Islet of Langerhans (tissue), 1 donor: ENCODE measurements at regions not wholly inside any gene's neighbourhood (a gene's known extent, or its start where the extent isn't known, plus 50 kb on each side); places are given as distances from the start of the nearest gene placed in this dataset.
"Not testable (repeated sequence)": the region's sequence is repeated elsewhere in the genome, so short reads cannot be mapped to it uniquely, and the experiment has no call there.

Experiments
- FAIRE-seq: peaks from one replicate; lab custom pipeline; 2011; peaks lifted over from hg19 to GRCh38; lab: Jason Lieb, UNC

DNA sequence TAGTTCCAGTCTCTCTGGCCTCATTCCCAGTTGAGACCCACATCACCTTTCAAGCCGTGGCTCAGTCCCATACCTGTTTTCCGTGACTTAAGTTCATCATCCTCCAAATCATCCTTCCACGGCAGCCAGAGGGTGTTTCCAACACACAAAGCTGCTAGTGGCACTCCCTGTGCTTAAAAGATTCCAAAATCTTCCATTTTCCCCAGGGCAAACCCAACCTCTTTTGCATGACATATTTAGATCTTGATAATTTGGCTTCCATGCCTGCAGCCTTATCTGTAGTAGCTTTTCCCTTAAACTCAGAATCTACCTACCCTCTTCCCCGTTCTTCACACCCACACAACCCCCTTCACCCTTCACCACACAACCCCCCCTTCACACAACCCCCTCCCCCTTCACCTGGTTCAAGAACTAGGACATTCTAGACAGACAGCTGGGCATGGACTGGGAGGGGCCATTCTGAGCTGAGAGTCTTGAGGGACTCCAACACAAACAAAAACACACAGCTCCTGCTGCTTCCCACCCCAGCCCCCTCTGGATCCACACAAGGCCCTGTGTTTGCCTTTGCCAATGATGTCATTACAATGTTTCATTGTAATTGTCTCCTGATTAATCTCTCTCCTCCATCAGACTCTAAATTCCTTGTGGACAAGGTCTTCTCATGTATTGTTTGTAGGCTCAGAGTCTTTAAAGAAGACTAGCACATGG, 268.2 kb downstream of the SH3GL2 start:
- FAIRE-seq = no peak

GRCh38 chr9:17847908-17848307, 269.0 kb downstream of the SH3GL2 start:
- no peak for FAIRE-seq

- FAIRE-seq = no peak
Observed at GRCh38 chr9:17852108-17852507, 273.2 kb downstream of the SH3GL2 start.

GRCh38 chr9:17854487-17854886, 275.6 kb downstream of the SH3GL2 start:
- no peak for FAIRE-seq

DNA sequence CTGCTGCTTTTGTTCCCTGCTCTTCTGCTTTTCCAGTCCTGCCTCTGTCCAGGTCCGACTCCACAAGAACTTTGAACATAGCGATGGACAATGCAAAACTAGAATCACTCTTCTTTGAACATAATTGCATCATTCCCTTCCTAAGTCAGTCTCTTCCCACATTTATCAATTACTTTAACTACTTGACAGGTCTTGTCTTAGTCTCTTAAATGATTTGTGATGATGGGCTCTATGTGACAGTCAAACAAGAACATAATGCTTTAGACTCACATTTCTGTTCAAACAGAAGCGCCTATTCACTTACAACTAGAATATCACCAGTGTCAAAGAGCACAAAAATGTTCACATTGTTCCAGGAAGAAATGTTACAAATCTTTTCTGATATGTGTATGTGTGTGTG, 278.1 kb downstream of the SH3GL2 start:
- FAIRE-seq = no peak

- FAIRE-seq = no peak
Observed at GRCh38 chr9:17859228-17859627, 280.4 kb downstream of the SH3GL2 start.

DNA sequence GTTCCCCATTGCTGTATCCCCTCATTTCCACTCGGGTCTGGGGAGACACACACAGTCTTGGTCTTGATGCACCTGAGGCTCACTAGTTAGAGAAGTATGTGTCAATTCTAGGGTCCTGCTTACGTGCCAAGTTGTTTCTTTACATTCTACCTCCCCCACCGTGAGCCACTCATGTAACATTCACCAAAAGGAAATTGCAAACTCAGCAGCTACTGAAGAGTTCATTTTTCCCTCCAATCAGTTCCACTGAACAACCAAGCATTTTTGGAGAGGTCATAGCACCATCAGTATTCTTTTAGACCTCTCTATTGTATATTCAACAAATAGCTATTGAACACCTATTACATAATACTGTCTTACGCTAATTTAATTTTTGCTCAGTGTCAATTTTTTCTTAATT, 281.1 kb downstream of the SH3GL2 start:
- no peak for FAIRE-seq

DNA sequence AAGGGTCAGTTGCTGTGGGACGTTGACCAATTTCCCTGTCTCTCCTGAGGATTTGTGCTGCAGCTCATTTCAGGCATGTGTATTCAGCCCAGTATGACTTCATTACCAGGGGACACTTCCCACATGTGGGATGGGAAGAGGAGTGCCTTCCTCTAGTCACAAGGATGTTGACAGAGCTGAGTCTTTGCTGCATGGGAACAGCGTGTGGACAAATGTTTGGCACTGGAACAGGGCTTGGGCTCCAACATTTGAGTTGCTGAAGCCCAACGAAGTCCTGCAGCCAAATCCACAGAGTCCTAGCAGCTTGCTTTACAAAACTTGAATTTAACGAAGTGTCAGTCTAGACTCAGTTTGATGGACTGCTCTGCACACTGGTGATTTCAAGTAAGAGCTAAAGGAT, 283.2 kb downstream of the SH3GL2 start:
- no peak for FAIRE-seq

DNA sequence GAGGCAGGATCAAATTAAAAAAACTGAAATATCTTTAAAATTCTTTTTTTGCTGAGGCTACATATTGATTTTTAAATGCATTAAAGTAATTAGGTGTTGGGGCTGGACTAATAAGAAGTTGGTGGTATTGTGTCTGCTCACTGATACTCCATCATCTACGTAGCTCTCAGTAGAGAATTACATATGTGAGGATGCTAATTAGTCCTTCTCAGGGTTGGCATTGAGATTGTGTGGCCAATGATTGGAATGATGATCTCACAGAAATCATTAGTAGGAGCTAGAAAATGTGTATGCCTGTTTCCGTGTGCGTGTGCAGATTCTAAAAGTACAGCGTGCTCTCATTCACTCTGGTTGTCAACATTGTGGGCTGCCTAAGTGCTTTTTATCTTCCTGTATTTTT, 283.8 kb downstream of the SH3GL2 start:
- no peak for FAIRE-seq

DNA sequence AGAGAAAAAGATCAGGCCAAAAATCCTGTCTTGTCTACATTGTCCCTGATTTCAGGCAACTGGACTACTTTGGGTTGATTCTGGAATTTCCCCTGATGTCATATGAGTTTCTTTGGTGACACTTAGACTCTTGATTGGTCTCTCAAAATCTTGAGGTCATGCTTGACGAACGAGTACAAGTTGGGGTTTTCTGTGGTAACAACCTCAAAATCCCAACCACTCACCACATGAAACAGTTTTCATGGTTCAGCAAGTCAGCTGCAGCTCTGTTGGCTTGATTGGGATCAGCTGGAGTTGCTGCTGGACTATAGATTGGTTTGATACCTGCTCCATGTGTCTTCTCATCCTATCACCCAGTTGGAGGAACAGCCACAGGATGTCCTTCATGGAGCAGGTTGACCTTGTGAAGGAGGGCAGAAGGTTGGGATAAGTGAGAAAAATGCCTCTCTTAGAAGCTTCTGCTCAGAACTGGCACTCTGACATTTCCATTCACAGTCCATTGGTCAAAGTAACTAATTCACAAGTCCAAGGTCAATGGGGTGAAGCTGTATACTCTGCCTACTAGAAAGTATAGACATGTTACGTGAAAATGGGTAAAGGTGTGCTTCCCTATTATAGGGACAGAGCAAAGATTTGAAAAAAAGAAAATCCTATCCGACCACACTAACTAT, 284.5 kb downstream of the SH3GL2 start:
- no peak for FAIRE-seq

- no peak for FAIRE-seq
Observed at GRCh38 chr9:17863924-17864323, 285.1 kb downstream of the SH3GL2 start.

DNA sequence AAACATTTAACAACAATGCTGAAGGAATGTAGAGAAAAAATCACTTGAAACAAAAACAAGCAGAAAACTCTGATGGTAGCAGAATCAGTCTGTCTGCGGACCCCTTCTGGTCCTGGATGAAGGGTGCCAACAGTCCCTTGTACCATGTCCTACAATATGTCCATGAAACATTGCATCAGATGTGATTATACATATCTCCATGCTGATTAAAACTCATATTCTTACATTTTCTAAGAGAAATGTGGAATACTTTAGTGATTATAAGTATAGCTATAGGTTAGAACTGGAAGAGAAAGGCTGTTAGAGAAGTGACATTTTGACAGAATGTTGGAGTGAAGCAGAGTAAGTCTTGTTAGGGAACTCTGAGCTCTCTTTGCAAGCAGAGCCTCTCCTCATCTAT, 286.1 kb downstream of the SH3GL2 start:
- FAIRE-seq = no peak

- no peak for FAIRE-seq
Observed at GRCh38 chr9:17865881-17866280, 287.0 kb downstream of the SH3GL2 start.

DNA sequence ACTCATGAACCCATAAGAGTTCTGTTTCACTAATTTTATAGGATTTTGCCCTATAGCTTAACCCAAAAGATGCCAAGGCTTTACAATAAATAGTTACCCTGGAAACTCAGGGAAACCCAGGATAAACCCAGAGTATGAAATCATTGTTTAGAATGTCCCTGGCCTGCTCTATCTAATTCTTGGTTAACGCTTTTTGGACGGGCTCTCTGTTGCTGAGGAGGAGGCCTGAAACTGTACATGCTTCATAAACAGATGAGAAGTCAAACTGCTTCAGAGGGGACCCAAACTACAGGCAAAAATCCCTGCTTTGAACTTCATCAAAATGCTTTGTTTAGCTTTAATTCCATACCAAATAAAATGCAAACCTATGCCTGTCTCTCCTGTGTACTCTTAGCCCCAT, 291.9 kb downstream of the SH3GL2 start:
- no peak for FAIRE-seq

- no peak for FAIRE-seq
Observed at GRCh38 chr9:17871213-17871890, 292.5 kb downstream of the SH3GL2 start.

DNA sequence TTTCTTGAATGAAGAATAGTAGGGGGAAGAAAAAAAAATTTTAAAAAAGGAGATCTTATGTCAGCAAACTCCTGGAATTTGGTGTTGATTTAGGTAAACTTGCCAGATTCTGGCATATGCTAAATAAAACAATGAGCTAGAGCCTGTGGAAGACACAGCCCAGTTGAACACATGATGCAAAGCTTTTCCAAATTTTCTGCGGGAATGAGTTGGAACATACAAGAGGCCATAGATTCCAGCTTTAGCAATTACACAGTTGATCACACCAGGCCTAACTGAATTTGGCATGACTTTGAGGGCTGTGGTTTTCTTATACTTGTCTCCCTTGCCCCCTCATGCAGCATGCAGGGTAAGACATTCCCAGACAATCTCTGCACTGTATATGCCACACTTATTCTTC, 297.0 kb downstream of the SH3GL2 start:
- no peak for FAIRE-seq

GRCh38 chr9:17876687-17877086, 297.8 kb downstream of the SH3GL2 start:
- FAIRE-seq = no peak

- no peak for FAIRE-seq
Observed at GRCh38 chr9:17878810-17879370, 300.0 kb downstream of the SH3GL2 start.

DNA sequence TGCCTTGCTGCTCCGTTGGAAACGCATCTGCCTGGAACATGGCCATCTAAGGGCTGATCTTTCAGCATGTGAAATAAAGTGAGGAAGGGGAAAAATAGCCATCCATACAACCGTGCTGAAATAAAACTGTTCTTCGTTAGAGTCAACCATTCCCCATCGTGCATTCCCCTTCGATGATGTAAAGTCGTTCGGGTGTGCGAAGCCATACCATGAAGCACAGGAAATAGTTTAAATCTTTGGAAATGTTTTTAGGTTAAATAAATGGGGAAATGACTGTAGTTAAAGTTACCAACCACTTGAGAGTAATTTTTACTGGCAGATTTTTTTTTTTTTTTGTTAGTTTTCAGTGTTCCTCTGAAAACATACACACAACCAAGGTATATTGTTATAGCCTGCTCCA, 302.5 kb downstream of the SH3GL2 start:
- no peak for FAIRE-seq

GRCh38 chr9:17882688-17883594, 304.1 kb downstream of the SH3GL2 start:
- FAIRE-seq = no peak

- no peak for FAIRE-seq
Observed at GRCh38 chr9:17888066-17888465, 309.2 kb downstream of the SH3GL2 start.

DNA sequence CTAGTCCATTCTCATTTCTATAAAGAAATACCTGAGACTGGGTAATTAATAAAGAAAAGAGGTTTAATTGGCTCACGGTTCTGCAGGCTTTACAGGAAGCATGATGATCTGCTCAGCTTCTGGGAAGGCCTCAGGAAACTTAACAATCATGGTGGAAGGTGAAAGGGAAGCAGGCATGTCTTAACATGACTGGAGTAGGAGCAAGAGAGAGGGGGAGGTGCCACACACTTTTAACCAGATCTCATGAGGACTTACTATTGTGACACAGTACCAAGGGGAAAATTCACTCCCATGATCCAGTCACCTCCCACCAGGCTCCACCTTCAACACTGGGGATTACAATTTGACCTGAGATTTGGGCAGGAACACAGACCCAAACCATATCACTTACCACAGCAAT, 310.1 kb downstream of the SH3GL2 start:
- FAIRE-seq = not testable (repeated sequence)
